Spleen (tissue), 11 donors: ENCODE measurements at regions not wholly inside any gene's neighbourhood (a gene's known extent, or its start where the extent isn't known, plus 50 kb on each side); places are given as distances from the start of the nearest gene placed in this dataset.

Source experiments
- DNase-seq: peaks from one replicate; pipeline ENCODE4 v3.0.0-alpha.2; 2020
- H3K27ac ChIP-seq, 8 donors: fragments of 200-600 bp; sonication (generic) in 7 of 8; 1 replicate in 4 of 8; 2 replicates in 4 of 8; pipeline versions ENCODE4 v1.5.0 to v1.8.0; 2016 to 2021; ENCODE audit warnings: inconsistent platforms in 4 of 8, mild to moderate bottlenecking in 4 of 8, moderate library complexity in 1 of 8
- H3K27me3 ChIP-seq, 7 donors: fragments of 200-600 bp; sonication (generic) in 6 of 7; replicated peaks in 1 of 7; 1 replicate in 4 of 7; 2 replicates in 3 of 7; pipeline versions ENCODE4 v1.5.0 to v1.8.0; 2016 to 2021; ENCODE audit warnings: inconsistent platforms in 3 of 7, mild to moderate bottlenecking in 1 of 7
- H3K36me3 ChIP-seq, 6 donors: fragments of 200-600 bp; sonication (generic) in 5 of 6; 1 replicate in 4 of 6; 2 replicates in 2 of 6; pipeline versions ENCODE4 v1.5.0 to v1.8.0; 2016 to 2021; ENCODE audit warnings: inconsistent platforms in 2 of 6
- H3K4me1 ChIP-seq, 6 donors: fragments of 200-600 bp; sonication (generic) in 5 of 6; 1 replicate in 3 of 6; 2 replicates in 3 of 6; pipeline versions ENCODE4 v1.5.0 to v1.8.0; 2016 to 2021; ENCODE audit warnings: inconsistent platforms in 3 of 6
- H3K4me3 ChIP-seq, 8 donors: fragments of 200-600 bp; sonication (generic) in 7 of 8; 1 replicate in 4 of 8; 2 replicates in 4 of 8; pipeline versions ENCODE4 v1.5.0 to v1.8.0; 2016 to 2021; ENCODE audit warnings: inconsistent platforms in 4 of 8, mild to moderate bottlenecking in 4 of 8, moderate library complexity in 2 of 8
- H3K9me3 ChIP-seq, 8 donors: fragments of 200-600 bp; sonication (generic) in 7 of 8; 1 replicate in 4 of 8; 2 replicates in 4 of 8; pipeline versions ENCODE4 v1.5.0 to v1.8.0; 2016 to 2021; ENCODE audit warnings: inconsistent platforms in 4 of 8
- CTCF ChIP-seq, 11 experiments: fragments of 200-600 bp in 7 of 11; fragments of 450-650 bp in 4 of 11; sonication (generic) in 4 of 11; IDR thresholded peaks in 8 of 11; conservative IDR thresholded peaks in 3 of 11; 1 replicate in 7 of 11; 2 replicates in 4 of 11; pipeline versions ENCODE4 v1.4.0 to v1.8.0; 2016 to 2021; ENCODE audit warnings: antibody characterized with exemption in 11 of 11, inconsistent platforms in 4 of 11, mild to moderate bottlenecking in 1 of 11
- POLR2A ChIP-seq, 3 donors: fragments of 450-650 bp; IDR thresholded peaks; one replicate each; pipeline ENCODE4 v1.5.1; 2017; ENCODE audit warnings: antibody characterized with exemption in 3 of 3, mild to moderate bottlenecking in 1 of 3
- POLR2AphosphoS5 ChIP-seq, 3 donors: sonication (generic); formaldehyde crosslinking; IDR thresholded peaks; one replicate each; pipeline ENCODE4 v1.5.1; 2017; ENCODE audit warnings: antibody characterized with exemption in 3 of 3
- WGBS, 5 donors: extraction: QIAGEN DNeasy Blood & Tissue Kit in 3 of 5; methylation state at CpG; one replicate each; pipeline versions ENCODE4 v1.1.5 to v1.1.7; 2013 to 2018; 5-methylcytosine and 5-hydroxymethylcytosine counted together
- intact Hi-C: fragments of 100-400 bp; cut with DNase I; formaldehyde crosslinking; loops from one replicate; pipeline ENCODE4 v1.15.0; 2023; ENCODE audit warnings: low total_unique reads
- donor health status: healthy with polysubstance abuse.
- donor health status: DM: no; HTN: no; CAD: no; lungs with moderate emphysema.
- donor health status: DM: no; HTN: no; CAD: no.
- donor health status: Bipolar disorder and iron deficiency.
- donor health status: healthy.
- donor health status: DM: no; HTN: no; CAD: no.
- donor health status: DM: yes; HTN: yes; CAD: no.

GRCh38 chr9:16282718-16283117, 587.8 kb downstream of the BNC2 start:
- peaks cover 0 to 3% (median 0%) of the 10 kb centered on the region in 7 donors for H3K27me3 ChIP-seq
- intact Hi-C loops, result no loop called here
- H3K4me3 ChIP-seq, result no peak overlapping the region
- WGBS, 5 donors, result 68 to 91% (median 81%) methylated on average over 9 of the region's 9 CpGs
- H3K36me3 ChIP-seq, result no peaks in the 10 kb centered on the region
- no peak for DNase-seq
- TF ChIP-seq POLR2A (IDR thresholded peaks at IDR 0.05) (no peak), POLR2AphosphoS5 (IDR thresholded peaks at IDR 0.05) (no peak), CTCF (IDR thresholded peaks at IDR 0.05 in 8 of 11, conservative IDR thresholded peaks at IDR 0.05 in 3 of 11) (no peak)
- no peak overlapping the region for H3K27ac ChIP-seq
- H3K4me1 ChIP-seq, result no peaks in the 10 kb centered on the region
- peaks cover 0 to 2% (median 0%) of the 10 kb centered on the region in 8 donors for H3K9me3 ChIP-seq

GRCh38 chr9:16286160-16286559, 584.3 kb downstream of the BNC2 start:
- Histone ChIP-seq H3K4me1 (no peaks in the 10 kb centered on the region), H3K27ac (no peak overlapping the region), H3K4me3 (no peak overlapping the region), H3K9me3 (peaks cover 0 to 2% (median 0%) of the 10 kb centered on the region in 8 donors), H3K27me3 (peaks cover 0 to 17% (median 0%) of the 10 kb centered on the region in 7 donors), H3K36me3 (no peaks in the 10 kb centered on the region)
- no peak for DNase-seq
- TF ChIP-seq POLR2A (IDR thresholded peaks at IDR 0.05) (no peak), POLR2AphosphoS5 (IDR thresholded peaks at IDR 0.05) (no peak), CTCF (IDR thresholded peaks at IDR 0.05 in 8 of 11, conservative IDR thresholded peaks at IDR 0.05 in 3 of 11) (no peak)
- intact Hi-C loops, result no loop called here
- WGBS, 5 donors, result 78 to 94% (median 89%) methylated on average over 7 of the region's 7 CpGs

GRCh38 chr9:16289639-16290038, 580.8 kb downstream of the BNC2 start:
- no peaks in the 10 kb centered on the region for H3K9me3 ChIP-seq
- intact Hi-C loops, result no loop called here
- 44 to 63% (median 51%) methylated on average over 3 of the region's 3 CpGs for WGBS, 5 donors

GRCh38 chr9:16290169-16290568, 580.3 kb downstream of the BNC2 start:
- Histone ChIP-seq H3K4me1 (no peaks in the 10 kb centered on the region), H3K9me3 (no peaks in the 10 kb centered on the region), H3K4me3 (no peak overlapping the region), H3K27ac (no peak overlapping the region), H3K27me3 (peaks cover 0 to 17% (median 0%) of the 10 kb centered on the region in 7 donors), H3K36me3 (no peaks in the 10 kb centered on the region)
- 65 to 74% (median 68%) methylated on average over 5 of the region's 5 CpGs for WGBS, 5 donors
- TF ChIP-seq POLR2AphosphoS5 (IDR thresholded peaks at IDR 0.05) (no peak), CTCF (IDR thresholded peaks at IDR 0.05 in 8 of 11, conservative IDR thresholded peaks at IDR 0.05 in 3 of 11) (no peak), POLR2A (IDR thresholded peaks at IDR 0.05) (no peak)
- DNase-seq, result no peak
- intact Hi-C loops, result no loop called here

More at GRCh38 chr9:16289639-16290038, 580.8 kb downstream of the BNC2 start:
- Histone ChIP-seq H3K4me3 (no peak overlapping the region), H3K4me1 (no peaks in the 10 kb centered on the region), H3K27me3 (peaks cover 0 to 17% (median 0%) of the 10 kb centered on the region in 7 donors), H3K36me3 (no peaks in the 10 kb centered on the region), H3K27ac (no peak overlapping the region)
- no peak for DNase-seq
- TF ChIP-seq POLR2AphosphoS5 (IDR thresholded peaks at IDR 0.05) (no peak), CTCF (IDR thresholded peaks at IDR 0.05 in 8 of 11, conservative IDR thresholded peaks at IDR 0.05 in 3 of 11) (no peak), POLR2A (IDR thresholded peaks at IDR 0.05) (no peak)
